ENCODE measurements at regions not wholly inside any gene's neighbourhood (a gene's known extent, or its start where the extent isn't known, plus 50 kb on each side); places are given as distances from the start of the nearest gene placed in this dataset.

GRCh38 chr9:115775659-115776058, 377.9 kb upstream of the PAPPA start:
- Histone ChIP-seq H3K4me1 (ENCODE audit: control insufficient read depth, extremely low read depth, insufficient read depth, low read length) (no peaks in the 10 kb centered on the region), H3K27ac (ENCODE audit: control insufficient read depth, insufficient read depth, low read length) (no peak overlapping the region), H2AFZ (ENCODE audit: control insufficient read depth, low read length) (no peak overlapping the region), H3K4me3 (ENCODE audit: control insufficient read depth in 2 of 3, extremely low read depth in 1 of 3, insufficient read depth in 2 of 3, low read depth in 1 of 3, low read length in 3 of 3) (no peak overlapping the region), H3K4me2 (ENCODE audit: control insufficient read depth, extremely low read depth, insufficient read depth, low read depth, low read length) (no peak overlapping the region), H3K36me3 (ENCODE audit: control insufficient read depth in 2 of 2, extremely low read depth in 1 of 2, insufficient read depth in 2 of 2, low read length in 2 of 2) (no peaks in the 10 kb centered on the region), H3K79me2 (ENCODE audit: control insufficient read depth, insufficient read depth, low read length) (no peaks in the 10 kb centered on the region), H4K20me1 (ENCODE audit: control insufficient read depth, extremely low read depth, insufficient read depth, low read length) (no peaks in the 10 kb centered on the region), H3K9me1 (ENCODE audit: control insufficient read depth, extremely low read depth, insufficient read depth, low read length) (no peaks in the 10 kb centered on the region), H3K9ac (ENCODE audit: control insufficient read depth, extremely low read depth, insufficient read depth, low read length) (no peak overlapping the region), H3K9me3 (ENCODE audit: control insufficient read depth, low read depth, low read length) (no peaks in the 10 kb centered on the region), H3K27me3 (ENCODE audit: control insufficient read depth, extremely low read depth, insufficient read depth, low read length) (no peaks in the 10 kb centered on the region)
- TF ChIP-seq CTCF (optimal IDR thresholded peaks at IDR 0.05 in 1 of 3, IDR thresholded peaks at IDR 0.05 in 1 of 3, conservative IDR thresholded peaks at IDR 0.05 in 1 of 3; ENCODE audit: extremely low read depth in 1 of 3, insufficient read depth in 2 of 3, low read length in 3 of 3) (no peak), EZH2 (IDR thresholded peaks at IDR 0.05; ENCODE audit: low read length) (no peak)
- dilution Hi-C loops (cut with MboI; ENCODE audit: extremely low pct_ligation_motif_present, low sequenced_read_pairs): no loop called here
- DNase-seq (ENCODE audit: low read depth, low spot score) (no peak), FAIRE-seq (no peak)

DNA sequence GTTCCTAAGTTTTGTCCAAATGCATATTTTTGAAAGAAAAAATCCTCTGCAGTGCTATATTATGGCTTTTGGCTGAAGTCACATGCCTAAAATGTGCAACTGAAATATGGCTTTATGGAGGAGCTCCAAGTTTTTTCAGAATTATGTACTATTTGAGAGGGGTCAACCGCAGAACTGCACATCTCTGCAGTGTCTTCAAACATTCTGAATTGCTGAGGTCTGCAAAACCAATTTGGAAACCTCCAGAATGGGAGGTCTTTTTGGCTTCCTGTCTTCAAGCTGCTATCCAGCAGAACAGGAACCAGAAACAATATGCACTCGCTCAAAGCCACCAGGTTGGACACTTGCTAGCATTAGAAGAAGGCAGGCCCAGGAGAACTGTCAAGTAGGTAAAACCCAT, 376.0 kb upstream of the PAPPA start:
- no peaks in the 10 kb centered on the region for H3K9me3 ChIP-seq (ENCODE audit: control insufficient read depth, low read depth, low read length)
- no peak overlapping the region for H3K4me2 ChIP-seq (ENCODE audit: control insufficient read depth, extremely low read depth, insufficient read depth, low read depth, low read length)
- H3K9ac ChIP-seq (ENCODE audit: control insufficient read depth, extremely low read depth, insufficient read depth, low read length): no peak overlapping the region
- H3K27ac ChIP-seq (ENCODE audit: control insufficient read depth, insufficient read depth, low read length): no peak overlapping the region
- no peak overlapping the region for H3K4me3 ChIP-seq (ENCODE audit: control insufficient read depth in 2 of 3, extremely low read depth in 1 of 3, insufficient read depth in 2 of 3, low read depth in 1 of 3, low read length in 3 of 3)
- DNase-seq (ENCODE audit: low read depth, low spot score) (no peak), FAIRE-seq (no peak)
- dilution Hi-C loops (cut with MboI; ENCODE audit: extremely low pct_ligation_motif_present, low sequenced_read_pairs): no loop called here
- no peaks in the 10 kb centered on the region for H4K20me1 ChIP-seq (ENCODE audit: control insufficient read depth, extremely low read depth, insufficient read depth, low read length)
- no peaks in the 10 kb centered on the region for H3K79me2 ChIP-seq (ENCODE audit: control insufficient read depth, insufficient read depth, low read length)
- no peak overlapping the region for H2AFZ ChIP-seq (ENCODE audit: control insufficient read depth, low read length)
- no peaks in the 10 kb centered on the region for H3K9me1 ChIP-seq (ENCODE audit: control insufficient read depth, extremely low read depth, insufficient read depth, low read length)
- no peaks in the 10 kb centered on the region for H3K27me3 ChIP-seq (ENCODE audit: control insufficient read depth, extremely low read depth, insufficient read depth, low read length)
- TF ChIP-seq EZH2 (IDR thresholded peaks at IDR 0.05; ENCODE audit: low read length): no peak
- no peak for TF ChIP-seq CTCF (optimal IDR thresholded peaks at IDR 0.05 in 1 of 3, IDR thresholded peaks at IDR 0.05 in 1 of 3, conservative IDR thresholded peaks at IDR 0.05 in 1 of 3; ENCODE audit: extremely low read depth in 1 of 3, insufficient read depth in 2 of 3, low read length in 3 of 3)
- H3K36me3 ChIP-seq (ENCODE audit: control insufficient read depth in 2 of 2, extremely low read depth in 1 of 2, insufficient read depth in 2 of 2, low read length in 2 of 2): no peaks in the 10 kb centered on the region
- H3K4me1 ChIP-seq (ENCODE audit: control insufficient read depth, extremely low read depth, insufficient read depth, low read length): no peaks in the 10 kb centered on the region
